Lower lobe of right lung (tissue), 2 donors: ENCODE measurements at regions not wholly inside any gene's neighbourhood (a gene's known extent, or its start where the extent isn't known, plus 50 kb on each side); places are given as distances from the start of the nearest gene placed in this dataset.

Experiments used
- ATAC-seq, 2 donors: fragments of 200-7000 bp; cut with Tn5 transposase; one replicate each; pipeline ENCODE4 v1.9.1; 2020 to 2022; ENCODE audit warnings: mild to moderate bottlenecking in 2 of 2, moderate library complexity in 2 of 2
- DNase-seq: peaks from one replicate; pipeline ENCODE4 v3.0.0-alpha.2; 2020
- H3K27ac ChIP-seq: fragments of 200-600 bp; one replicate; pipeline ENCODE4 v1.8.0; 2022
- H3K27me3 ChIP-seq: fragments of 200-600 bp; one replicate; pipeline ENCODE4 v1.8.0; 2022; ENCODE audit warnings: low read depth
- H3K36me3 ChIP-seq: fragments of 200-600 bp; one replicate; pipeline ENCODE4 v1.8.0; 2022; ENCODE audit warnings: mild to moderate bottlenecking
- H3K4me1 ChIP-seq: fragments of 200-600 bp; one replicate; pipeline ENCODE4 v1.8.0; 2022
- H3K4me3 ChIP-seq: fragments of 200-600 bp; one replicate; pipeline ENCODE4 v1.8.0; 2022; ENCODE audit warnings: mild to moderate bottlenecking
- H3K9me3 ChIP-seq: fragments of 200-600 bp; one replicate; pipeline ENCODE4 v1.8.0; 2022
- CTCF ChIP-seq: fragments of 200-600 bp; IDR thresholded peaks from one replicate; pipeline ENCODE4 v1.8.0; 2022; ENCODE audit warnings: antibody characterized with exemption, mild to moderate bottlenecking
- intact Hi-C: fragments of 100-400 bp; cut with DNase I; formaldehyde crosslinking; loops from one replicate; pipeline ENCODE4 v1.11.0; 2022
- donor health status: DM: no; HTN: yes; CAD: no; lungs with severe emphysema.

- ATAC-seq (no peak), DNase-seq (no peak)
- no peaks in the 10 kb centered on the region for H3K27me3 ChIP-seq
- no peaks in the 10 kb centered on the region for H3K36me3 ChIP-seq
- no peak for TF ChIP-seq CTCF
- no peak overlapping the region for H3K27ac ChIP-seq
- H3K4me1 ChIP-seq: no peaks in the 10 kb centered on the region
- H3K4me3 ChIP-seq: no peak overlapping the region
- H3K9me3 ChIP-seq: no peaks in the 10 kb centered on the region
- intact Hi-C loops: no loop called here
Observed at GRCh38 chr21:22288885-22289499, 1290.8 kb downstream of the NCAM2 start.

- Histone ChIP-seq H3K27ac (no peak overlapping the region), H3K36me3 (no peaks in the 10 kb centered on the region), H3K4me1 (no peaks in the 10 kb centered on the region), H3K27me3 (no peaks in the 10 kb centered on the region), H3K4me3 (no peak overlapping the region), H3K9me3 (no peaks in the 10 kb centered on the region)
- no peak for ATAC-seq
- intact Hi-C loops: no loop called here
- TF ChIP-seq CTCF: no peak
- no peak for DNase-seq
Observed at GRCh38 chr21:22292144-22292543, 1293.9 kb downstream of the NCAM2 start.

- ATAC-seq: no peak
Observed at GRCh38 chr21:22297575-22297974, 1299.4 kb downstream of the NCAM2 start.

GRCh38 chr21:22311741-22312462 lies 1313.7 kb downstream of the NCAM2 start:
- intact Hi-C loops: no loop called here
- no peak overlapping the region for H3K4me3 ChIP-seq
- H3K27ac ChIP-seq: no peak overlapping the region
- H3K4me1 ChIP-seq: no peaks in the 10 kb centered on the region
- TF ChIP-seq CTCF: no peak
- no peaks in the 10 kb centered on the region for H3K9me3 ChIP-seq
- H3K36me3 ChIP-seq: no peaks in the 10 kb centered on the region
- DNase-seq (no peak), ATAC-seq (no peak)
- H3K27me3 ChIP-seq: no peaks in the 10 kb centered on the region

More at GRCh38 chr21:22297575-22297974, 1299.4 kb downstream of the NCAM2 start:
- no peak overlapping the region for H3K4me3 ChIP-seq
- H3K27ac ChIP-seq: no peak overlapping the region
- H3K9me3 ChIP-seq: no peaks in the 10 kb centered on the region
- DNase-seq: no peak
- H3K36me3 ChIP-seq: no peaks in the 10 kb centered on the region
- no peaks in the 10 kb centered on the region for H3K27me3 ChIP-seq
- intact Hi-C loops: no loop called here
- TF ChIP-seq CTCF: no peak
- H3K4me1 ChIP-seq: no peaks in the 10 kb centered on the region

- H3K36me3 ChIP-seq: no peaks in the 10 kb centered on the region
- no peak for TF ChIP-seq CTCF
- H3K4me1 ChIP-seq: no peaks in the 10 kb centered on the region
- DNase-seq: no peak
- intact Hi-C loops: no loop called here
- H3K27ac ChIP-seq: no peak overlapping the region
- ATAC-seq: no peak
- H3K27me3 ChIP-seq: no peaks in the 10 kb centered on the region
- no peak overlapping the region for H3K4me3 ChIP-seq
- H3K9me3 ChIP-seq: no peaks in the 10 kb centered on the region
Observed at GRCh38 chr21:22314963-22315362, 1316.8 kb downstream of the NCAM2 start.
